ENCODE measurements at regions not wholly inside any gene's neighbourhood (a gene's known extent, or its start where the extent isn't known, plus 50 kb on each side); places are given as distances from the start of the nearest gene placed in this dataset.

DNA sequence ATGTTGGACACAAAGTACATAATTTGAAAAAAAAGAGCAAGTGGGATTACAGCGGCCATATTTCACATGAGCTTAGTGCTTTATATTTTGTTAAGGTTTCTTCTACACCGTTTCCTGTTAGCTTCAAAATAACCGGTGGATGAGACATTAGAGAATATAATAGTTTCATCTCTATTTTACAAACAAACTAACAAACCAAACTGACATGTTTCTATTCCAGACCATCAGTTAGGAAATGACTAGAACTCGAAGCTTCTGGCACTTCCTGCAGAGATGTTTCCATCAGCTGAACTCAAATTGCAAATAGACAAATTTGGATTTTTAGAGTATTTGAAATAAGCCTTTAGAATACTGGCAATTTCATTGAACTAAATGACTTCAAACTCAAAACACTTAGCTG is 86.5 kb downstream of the MTRR start:
- intact Hi-C loops (cut with micrococcal nuclease), result no loop called here

DNA sequence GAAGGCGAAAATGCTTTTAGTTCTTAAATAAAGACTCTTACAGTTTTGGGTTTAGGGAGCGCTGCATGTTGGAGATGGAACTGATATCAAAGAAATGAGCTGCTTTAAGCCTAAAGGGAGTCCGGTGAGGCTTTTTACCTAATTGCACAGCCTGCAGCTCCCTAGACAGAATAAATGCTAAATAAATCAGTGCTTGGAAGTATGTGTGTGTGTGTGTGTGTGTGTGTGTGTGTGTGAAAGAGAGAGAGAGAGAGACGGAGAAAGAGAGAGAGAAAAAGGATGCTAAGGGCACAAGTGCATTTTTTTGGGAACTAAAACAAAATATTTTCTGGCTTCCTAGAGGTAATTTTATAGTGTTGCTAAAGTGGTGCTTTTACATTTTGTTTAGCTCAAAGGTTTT is 88.4 kb downstream of the MTRR start:
- intact Hi-C loops (cut with micrococcal nuclease), result no loop called here

DNA sequence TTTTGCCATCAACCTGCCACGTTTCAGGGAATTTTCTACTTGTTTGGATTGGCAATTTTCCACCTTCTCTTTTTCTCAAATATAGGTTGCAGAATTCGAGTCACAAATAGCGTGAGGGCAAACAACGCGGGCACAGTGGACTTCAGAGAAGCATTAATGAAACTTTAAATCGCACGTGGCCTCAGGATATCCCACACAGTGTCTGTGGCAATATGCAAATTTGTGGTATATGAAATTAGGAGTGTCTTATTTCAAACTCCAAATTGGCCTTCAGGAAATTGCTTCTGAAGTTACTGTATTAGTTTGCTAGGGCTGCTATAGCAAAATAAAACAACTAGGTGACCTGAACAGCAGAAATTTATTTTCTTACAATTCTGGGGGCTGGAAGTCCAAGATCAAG is 91.2 kb downstream of the MTRR start:
- intact Hi-C loops (cut with micrococcal nuclease), result no loop called here

DNA sequence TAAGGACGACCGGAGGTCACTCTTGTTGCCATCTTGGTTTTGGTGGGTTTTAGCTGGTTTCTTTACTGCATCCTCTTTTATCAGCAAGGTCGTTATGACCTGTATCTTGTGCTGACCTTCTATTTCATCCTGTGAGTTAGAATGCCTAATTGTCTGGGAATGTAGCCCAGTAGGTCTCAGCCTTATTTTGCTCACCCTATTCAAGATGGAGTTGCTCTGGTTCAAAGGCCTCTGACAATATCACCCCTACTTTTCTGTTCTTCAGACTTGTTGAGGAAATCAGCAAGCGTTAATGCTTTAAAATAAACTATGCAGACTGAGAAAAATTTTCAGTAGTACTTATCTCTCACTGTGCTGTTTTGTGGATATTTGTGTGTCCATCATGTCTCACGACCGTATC is 92.6 kb downstream of the MTRR start:
- intact Hi-C loops (cut with micrococcal nuclease), result no loop called here

DNA sequence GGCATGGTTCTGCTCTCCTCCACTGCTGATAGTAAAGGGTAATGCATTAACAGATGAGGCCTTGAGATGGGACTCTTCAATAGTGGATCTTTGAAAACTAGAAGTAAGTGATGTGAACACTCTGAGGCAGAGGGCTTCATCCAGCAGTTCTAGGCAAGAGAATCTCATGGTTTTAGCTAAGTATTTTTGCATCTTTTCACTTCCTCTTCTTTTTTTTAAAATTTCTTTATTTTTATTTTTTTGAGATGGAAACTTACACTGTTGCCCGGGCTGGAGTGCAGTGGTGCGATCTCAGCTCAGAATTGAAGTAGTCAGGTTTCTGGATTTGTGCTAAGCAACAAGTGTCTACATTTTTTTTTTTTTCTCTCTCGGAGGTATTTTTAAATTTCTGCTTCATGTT is 101.9 kb downstream of the MTRR start:
- intact Hi-C loops (cut with micrococcal nuclease), result no loop called here

DNA sequence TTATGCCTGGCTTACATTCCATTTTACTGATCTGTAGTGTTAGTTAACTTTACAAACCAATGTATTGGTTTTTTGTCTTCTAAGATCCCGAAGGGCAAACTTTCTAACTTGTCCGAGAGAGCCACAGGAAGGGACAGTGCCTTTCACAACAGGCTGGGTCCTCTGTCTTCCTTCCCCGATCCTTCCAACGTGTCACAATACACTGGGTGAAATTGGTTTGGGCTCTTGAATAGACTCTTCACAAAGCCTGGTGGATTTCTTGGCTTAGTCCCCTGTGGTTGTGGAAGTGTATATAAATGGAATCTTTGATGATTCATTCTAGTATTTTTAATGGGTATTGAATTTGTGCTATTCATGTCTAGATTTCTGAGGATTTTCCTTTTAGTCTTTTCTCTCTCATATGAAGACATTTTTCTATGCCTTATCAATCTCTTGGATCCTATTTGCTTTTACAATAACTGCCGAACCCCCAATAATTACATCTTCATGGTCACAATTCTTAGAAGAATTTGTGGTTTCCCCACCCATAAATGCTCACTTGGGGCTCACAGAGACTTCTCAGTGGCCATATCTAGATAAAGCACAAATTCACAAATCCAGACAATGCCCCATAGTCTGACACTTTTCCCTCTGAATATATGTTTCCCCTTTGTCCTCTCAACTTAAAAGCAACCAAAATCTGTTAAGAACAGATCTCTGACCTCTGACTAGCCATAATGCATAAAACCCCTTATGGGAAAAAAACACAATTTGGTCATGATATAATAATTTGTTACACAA is 107.7 kb downstream of the MTRR start:
- intact Hi-C loops (cut with micrococcal nuclease), result no loop called here

DNA sequence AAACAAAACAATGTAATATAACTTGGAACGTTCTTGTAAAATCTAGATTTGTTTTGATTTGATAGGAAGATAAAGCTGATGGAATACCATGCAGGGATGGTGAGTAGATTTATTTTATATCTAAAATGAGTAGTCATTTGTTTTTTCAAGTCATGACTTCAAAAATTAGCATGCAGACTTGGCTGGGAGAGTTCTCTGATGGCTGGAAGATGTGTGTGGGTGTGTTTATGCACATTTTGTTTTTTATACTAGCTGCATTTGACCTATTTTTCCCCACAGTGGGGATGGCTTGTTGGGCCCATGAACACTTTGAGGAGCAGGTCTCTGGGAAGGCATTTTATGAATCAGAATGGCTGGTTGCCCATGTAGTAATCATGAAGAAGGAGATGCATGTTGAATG is 109.2 kb downstream of the MTRR start:
- intact Hi-C loops (cut with micrococcal nuclease), result no loop called here

DNA sequence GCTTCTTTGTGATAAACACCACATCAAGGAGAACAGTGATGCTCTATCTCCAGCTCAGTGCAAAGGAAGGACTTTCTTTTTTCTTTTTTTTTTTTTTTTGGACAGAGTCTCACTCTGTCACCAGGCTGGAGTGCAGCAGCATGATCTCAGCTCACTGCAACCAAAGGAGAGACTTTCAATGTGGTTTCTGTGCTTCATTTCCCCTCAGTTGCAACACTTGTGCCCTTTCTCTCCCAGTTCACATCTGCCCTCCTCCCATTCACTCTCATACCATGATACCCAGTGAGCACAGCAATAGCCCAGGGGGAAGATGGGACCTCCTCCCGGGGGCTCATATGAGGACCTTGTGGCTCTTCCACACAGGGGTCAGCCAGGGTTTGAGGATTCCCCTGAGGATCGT is 110.0 kb downstream of the MTRR start:
- intact Hi-C loops (cut with micrococcal nuclease), result no loop called here

DNA sequence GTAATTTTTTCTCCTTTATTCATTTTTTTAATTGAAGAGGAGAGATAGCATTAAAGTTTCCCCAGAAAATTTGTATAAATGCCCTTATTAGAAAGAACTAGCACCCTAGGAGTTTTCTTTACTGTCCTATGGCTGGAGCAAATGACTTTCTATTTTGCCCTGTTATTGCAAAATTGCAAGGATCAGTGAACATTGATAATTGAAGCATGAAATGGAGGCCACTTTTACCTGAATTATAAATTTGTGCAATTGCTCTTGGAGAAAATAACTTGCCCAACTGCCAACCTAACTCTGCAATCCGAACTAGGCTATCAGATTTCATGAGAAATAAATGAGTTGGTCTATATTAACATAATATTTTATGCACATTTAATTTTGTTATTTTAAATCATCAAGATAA is 111.9 kb downstream of the MTRR start:
- intact Hi-C loops (cut with micrococcal nuclease), result no loop called here

DNA sequence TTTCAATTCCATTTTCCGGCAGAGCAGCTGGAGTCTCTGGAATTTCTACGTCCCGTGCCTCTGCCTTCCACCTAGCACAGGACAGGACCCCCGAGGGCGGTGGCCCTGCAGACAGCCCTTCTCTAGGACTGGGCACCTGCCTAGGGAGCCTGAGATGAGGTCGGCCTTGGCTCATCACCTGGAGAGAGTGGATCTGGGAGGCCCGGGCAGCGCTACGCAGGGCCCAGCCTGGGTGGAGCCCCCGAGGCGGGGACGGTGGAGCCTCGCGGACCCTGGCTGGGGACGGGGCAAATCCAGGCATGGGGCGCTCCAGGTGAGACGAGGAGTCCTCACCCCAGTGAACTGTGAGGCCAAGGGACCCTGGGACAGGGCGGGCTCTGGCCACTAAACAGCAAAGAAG is 114.5 kb downstream of the MTRR start:
- intact Hi-C loops (cut with micrococcal nuclease), result no loop called here

DNA sequence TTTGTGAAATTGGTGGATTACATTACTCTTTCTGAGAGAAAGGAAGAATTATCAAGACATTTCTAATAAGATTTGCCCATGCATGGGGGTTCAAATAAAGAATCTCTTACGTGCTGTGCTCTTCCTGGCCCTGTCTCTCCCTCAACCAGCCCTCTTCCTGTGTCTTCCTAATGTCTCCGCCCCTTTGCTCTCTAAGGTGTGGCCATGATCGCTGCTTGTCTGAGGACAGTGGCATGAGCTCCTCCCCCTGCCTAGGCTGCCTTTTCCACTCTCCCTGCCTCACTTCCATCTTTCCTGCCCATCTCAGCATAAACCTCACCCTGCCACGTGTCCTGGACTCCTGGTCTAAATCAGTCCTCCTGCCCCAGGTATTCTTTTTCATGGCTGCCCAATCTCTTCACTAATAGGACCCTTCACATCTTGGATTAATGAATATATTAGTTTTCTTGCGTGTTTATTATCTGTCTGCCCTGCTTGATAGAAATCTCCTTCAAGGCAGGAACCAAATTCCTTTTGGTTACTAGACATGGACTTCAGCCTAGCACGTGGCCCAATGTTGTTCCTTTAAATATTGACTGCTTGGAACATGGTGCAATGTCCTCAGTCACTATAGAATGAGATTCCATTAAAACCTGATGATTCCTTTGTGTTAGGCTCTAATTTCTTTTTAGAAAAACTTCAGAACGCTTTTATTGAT is 122.3 kb downstream of the MTRR start:
- intact Hi-C loops (cut with micrococcal nuclease), result no loop called here

DNA sequence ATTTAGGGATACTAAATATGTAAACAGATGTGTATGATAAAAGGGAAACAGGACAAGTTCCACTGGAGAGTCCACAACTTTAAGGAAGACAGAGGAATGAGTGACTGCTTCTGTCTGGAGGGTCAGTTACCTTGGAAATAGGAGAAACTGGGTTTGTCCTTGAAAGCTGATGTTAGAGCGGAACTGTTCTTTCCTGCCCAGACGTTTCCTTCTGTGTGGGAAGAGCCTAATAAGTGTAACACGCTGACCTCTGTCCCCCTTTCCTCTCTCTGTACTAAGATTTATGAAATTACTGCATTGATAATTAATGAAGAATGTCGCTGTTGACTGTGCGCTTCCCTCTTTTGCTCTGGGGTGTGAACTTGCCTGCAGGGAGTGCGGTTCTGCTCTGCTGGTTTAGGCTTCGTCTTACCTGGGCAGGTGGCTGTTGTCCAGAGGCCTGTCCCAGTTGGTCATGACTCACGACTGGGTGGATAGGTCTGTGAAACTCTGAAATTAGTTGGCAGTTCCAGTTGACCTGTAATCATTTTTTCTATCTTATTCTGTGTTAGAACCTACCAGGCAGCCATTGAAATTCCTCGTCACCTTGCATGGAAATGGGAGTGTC is 126.8 kb downstream of the MTRR start:
- intact Hi-C loops (cut with micrococcal nuclease), result no loop called here

DNA sequence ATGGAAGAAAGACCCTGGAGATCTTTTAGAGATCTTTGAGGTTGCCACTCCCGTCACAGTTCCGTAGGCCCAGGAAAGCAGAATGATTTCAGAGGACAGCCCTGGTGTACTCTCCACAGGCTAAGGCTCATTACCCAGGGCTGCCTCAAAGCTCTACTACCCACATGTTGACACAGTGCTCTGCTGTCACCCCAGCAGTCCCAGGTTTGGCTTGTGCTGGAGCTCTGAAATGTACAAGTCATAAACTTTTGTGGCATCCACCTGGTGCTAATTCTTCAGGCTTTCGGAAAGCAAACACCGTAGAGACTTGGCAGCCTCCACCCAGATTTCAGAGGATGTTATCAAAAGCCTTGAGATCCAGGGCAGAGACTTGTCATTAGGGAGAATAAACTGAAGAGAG is 136.5 kb downstream of the MTRR start:
- intact Hi-C loops (cut with micrococcal nuclease), result no loop called here

DNA sequence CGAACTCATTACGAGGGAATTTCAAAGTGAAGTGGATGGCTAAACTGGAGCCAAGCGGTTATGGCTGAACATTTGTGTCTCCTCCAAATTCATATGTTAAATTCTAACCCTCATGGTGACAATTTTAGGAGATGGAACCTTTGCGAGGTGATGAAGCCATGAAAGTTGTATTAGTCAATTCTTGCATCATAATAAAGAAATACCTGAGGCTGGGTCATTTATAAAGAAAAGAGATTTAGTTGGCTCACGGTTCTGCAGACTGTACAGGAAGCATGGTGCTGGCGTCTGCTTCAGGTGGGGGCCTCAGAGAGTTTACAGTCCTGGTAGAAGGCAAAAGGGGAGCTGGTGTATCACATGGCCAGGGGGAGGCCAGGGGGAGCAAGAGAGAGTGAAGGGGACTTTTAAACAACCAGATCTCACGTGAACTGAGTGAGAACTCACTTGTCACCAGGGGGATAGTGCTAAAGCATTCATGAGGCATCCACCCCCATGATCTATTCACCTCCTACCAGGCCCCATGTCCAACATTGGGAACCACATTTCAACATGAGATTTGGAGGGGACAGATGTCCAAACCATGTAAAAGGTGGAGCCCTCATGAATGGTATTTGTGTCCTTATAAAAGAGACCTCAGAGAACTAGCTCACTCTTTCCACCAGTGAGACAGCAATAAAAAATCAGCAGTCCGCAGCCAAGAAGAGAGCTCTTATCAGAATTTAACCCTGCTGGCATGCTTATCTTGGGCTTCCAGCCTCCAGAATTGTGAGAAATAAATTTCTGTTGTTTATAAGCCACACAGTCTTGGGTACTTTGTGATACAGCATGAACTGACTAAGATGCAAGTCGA is 143.4 kb downstream of the MTRR start:
- intact Hi-C loops (cut with micrococcal nuclease), result no loop called here

DNA sequence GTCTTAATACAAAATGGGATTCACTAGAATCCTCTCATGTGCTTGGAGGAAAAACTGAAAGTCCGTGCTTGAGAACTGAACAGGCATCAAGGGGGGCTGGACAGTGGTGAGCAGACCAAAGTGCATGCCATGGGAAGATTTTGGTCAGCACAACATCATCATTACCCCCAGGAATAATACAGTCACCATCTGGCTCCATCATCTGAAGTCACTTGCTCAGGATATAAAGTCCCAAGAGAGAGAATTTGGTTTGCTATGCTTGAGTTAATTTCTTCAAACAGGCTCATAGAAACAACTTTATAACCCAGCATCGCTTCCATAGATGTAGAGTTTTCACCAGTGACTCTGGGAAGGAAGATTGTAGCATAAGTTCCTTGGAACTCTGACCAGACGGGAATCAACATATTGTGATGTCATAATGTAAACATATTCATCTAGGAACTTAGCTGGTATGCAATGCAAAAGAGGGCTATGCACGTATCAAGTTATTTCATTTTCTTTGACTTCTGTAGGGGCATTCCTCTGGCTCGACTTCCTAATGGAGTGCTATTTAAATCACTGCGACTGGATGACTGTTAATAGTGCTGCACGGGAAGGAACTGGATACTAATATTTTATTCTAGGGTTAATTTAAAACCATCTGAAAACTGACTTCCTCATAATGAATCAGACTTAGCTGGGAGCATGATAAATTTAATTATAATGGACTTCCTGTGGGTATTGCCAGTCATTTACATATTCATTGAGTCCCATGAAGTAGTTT is 145.2 kb downstream of the MTRR start:
- intact Hi-C loops (cut with micrococcal nuclease), result no loop called here

DNA sequence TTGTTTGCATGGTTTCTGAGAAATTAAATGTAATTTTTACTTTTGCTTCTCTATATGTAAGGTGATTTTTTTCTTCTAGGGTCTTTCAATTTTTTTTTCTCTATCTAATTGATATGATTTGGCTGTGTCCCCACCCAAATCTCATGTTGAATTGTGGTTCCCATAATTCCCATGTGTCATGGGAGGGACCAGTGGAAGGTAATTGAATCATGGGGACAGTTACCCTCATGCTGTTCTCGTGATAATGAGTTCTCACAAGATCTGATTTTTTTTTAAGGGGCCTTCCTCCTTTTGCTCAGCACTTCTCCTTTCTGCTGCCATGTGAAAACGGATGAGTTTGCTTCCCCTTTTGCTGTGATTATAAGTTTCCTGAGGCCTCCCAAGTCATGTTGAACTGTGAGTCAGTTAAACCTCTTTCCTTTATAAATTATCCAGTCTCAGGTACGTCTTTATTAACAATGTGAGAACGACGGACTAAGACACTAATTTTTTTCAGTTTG is 150.8 kb downstream of the MTRR start:
- intact Hi-C loops (cut with micrococcal nuclease), result no loop called here

DNA sequence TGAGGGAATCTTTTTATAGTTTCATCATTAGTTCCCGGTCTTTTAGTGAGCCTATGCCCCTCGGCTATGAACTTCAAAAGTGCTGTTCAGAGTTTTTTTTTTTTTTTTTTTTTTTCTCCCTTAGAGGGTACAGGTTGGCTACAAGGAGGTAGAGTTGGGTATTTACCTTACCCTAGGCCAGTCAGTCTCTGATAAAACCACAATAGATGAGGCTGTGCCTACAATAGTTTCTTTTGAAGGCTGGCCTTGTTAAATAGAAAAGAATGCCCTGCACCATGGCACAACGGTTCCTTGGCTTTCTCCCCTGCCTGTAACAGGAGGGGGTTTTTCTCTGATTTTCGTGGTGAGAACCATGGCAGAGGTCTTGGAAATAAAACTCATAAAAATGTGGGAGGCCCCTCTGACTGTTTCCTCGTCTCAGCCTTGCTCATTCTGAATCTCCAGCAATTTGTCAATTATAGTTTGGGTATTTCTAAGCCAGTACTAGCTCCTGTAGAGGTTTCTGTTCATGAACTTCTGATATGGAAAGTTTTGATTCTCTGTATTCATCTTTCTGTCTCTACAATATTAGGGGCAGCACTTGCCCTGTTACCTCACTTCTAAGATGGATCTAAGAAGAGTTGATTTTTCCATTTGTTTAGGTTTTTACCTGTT is 152.0 kb downstream of the MTRR start:
- intact Hi-C loops (cut with micrococcal nuclease), result no loop called here

DNA sequence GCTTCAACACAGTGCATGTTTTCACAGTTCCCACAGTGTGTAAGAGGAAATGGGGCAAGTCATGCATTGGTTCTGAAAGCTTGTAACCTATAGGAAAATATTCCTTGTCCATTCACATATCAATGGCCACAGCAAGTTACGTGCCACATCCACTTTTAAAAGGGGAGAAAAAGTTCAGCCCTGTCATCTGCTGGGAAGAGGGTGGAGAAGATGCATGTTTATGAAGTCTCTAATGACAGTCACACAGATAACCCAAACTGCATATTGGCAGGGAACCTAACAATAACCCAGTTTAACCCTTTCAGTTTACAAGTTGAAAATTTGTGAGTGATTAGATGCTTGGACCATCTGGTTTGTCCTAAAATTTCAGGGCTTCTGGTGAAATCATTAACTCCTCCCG is 159.3 kb downstream of the MTRR start:
- intact Hi-C loops (cut with micrococcal nuclease), result no loop called here

DNA sequence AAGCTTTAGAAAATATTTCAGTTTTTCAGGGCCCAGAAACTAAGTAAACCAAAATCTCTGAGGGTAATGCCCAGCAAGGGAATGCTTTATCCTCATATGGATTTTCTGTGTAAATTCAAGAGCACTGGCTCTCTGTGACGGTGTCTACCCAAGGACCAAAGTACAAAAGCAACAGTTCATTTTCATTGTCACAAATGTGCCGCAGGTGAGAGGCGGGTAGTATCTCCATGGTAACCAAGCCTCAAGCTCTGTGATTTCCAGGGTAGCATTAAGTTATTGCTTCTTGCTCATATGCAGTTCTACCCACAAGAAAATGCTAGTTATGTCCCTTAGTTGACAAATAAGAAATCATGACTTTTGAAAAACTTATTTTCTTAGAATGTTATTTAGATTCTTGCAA is 164.3 kb downstream of the MTRR start:
- intact Hi-C loops (cut with micrococcal nuclease), result no loop called here

DNA sequence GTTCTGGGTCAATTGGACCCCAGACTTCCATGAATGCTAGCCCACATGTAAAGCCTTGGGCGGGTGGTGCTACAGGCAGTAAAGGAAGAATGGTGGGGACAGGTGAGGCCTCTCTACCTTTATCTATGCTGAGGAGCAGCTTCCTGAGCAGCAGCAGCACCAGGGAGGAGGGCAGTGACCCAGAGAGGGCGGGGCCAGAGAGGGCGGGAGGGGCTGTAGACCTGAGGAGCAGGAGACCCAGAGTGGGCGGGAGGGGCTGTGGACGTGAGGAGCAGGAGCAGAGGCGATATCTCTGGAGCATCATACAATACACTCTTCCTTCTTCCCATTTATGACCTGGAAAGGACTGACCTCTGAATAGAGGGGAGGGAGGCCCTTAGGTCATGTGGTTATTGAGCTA is 165.9 kb downstream of the MTRR start:
- intact Hi-C loops (cut with micrococcal nuclease), result no loop called here

Measured in T-helper 1 cell treated with Interleukin-12 subunit alpha and Interleukin-12 subunit beta and Interleukin-4 antibody, amounts not matched to agents 30 ng/mL and 1 ng/mL, for 36 hours (primary cell).